HG03378 (cell line): ENCODE measurements at regions not wholly inside any gene's neighbourhood (a gene's known extent, or its start where the extent isn't known, plus 50 kb on each side); places are given as distances from the start of the nearest gene placed in this dataset.

Experiments
- ATAC-seq: cut with Tn5 transposase; IDR thresholded peaks from one replicate; pipeline ENCODE4 v1.9.1; 2021; ENCODE audit warnings: mild to moderate bottlenecking, moderate library complexity; ENCODE audit not compliant: unreplicated experiment

GRCh38 chr9:106581973-106582372 is 281.0 kb upstream of the ZNF462 start:
- ATAC-seq: no peak

DNA sequence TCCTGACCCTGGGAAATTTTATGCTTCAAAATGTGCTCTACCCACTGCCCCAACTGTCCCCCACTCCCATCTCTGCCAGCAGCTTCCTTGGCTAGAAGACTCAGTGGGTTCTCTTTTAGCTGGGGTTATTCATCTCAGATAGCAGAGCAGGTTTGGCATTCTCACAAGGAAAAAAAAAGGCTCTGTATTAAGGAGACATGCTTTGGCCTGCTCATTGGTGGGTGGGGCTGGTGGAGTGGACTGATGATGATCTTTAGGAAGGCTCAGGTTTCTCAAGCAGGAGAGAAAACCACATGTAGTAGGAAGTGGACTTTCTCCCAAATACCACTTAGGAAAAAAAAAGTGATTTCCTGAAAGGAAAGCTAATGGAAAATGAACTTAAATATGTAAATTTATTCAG is 279.2 kb upstream of the ZNF462 start:
- ATAC-seq: no peak

DNA sequence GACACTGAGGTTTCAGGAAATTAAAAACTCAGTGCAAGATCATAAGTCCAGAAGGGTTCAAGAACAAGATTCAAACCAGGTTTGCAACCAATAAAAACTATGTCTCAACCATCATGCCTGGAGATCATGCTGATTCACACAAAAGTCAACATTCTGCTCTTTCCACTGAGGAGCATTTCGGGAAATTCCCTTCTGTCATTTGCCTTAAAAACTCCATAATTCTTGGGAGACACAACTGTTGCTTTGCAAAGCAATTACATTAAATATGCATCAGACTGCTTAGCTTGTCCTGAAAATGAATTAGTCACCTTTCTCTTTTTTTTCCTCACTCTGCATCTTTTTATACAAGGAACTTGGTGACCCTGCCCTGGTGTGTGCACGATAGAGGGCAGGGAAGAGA is 275.9 kb upstream of the ZNF462 start:
- no peak for ATAC-seq

GRCh38 chr9:106588626-106589025 is 274.3 kb upstream of the ZNF462 start:
- ATAC-seq: no peak

DNA sequence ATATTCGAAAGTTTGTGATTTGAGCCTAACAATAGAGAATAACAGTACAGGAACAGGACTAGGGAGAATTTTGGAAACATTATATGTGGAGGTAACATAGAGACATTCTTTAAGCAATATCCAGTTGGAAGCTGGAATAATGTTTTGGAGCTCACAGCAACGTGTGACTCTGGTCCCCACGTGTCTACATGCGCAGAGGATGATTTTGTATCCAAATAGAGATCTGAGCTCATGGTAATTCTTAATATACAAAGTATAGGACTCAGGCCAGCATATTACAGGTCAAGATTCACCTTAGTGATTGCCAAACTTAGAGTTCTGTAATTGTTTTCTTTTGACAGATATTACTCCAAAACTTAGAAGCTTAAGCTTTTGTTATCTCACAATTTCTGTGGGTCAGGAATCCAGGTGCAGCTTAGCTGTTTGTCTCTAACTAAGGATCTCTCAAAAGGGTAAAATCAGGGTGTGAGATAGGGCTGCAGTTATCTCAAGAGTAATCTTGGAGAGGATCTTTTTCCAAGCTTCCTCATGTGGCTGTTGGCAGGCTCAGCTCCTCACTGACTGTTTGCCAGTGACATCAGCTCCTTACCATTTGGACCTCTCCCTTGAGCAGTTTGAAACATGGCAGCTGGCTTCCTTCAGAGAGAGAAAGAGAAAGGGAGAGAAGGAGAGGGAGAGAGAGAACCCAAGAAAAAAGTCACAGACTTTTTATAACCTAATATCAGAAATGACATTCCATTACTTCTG is 272.0 kb upstream of the ZNF462 start:
- ATAC-seq: no peak

- no peak for ATAC-seq
Observed at GRCh38 chr9:106593201-106593600, 269.8 kb upstream of the ZNF462 start.

DNA sequence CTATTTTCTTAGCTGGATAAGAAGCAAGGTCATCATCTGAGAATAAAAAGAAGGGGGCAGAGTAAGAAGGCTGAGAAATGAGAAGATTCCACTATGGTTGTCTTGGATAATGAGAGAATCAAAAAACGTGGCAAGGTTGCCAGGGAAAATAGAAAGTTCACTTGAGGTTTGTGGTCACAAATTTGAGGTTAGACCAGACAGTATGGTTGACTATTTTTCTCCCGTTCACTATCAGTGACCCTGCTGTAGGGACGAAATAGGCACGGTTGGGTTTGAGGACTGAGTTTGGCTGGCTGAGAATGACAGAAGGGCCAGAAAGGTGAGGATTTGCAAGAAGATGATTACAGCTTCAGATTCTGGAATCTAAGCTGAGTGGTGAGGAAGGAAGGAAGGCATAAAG is 266.0 kb upstream of the ZNF462 start:
- no peak for ATAC-seq

DNA sequence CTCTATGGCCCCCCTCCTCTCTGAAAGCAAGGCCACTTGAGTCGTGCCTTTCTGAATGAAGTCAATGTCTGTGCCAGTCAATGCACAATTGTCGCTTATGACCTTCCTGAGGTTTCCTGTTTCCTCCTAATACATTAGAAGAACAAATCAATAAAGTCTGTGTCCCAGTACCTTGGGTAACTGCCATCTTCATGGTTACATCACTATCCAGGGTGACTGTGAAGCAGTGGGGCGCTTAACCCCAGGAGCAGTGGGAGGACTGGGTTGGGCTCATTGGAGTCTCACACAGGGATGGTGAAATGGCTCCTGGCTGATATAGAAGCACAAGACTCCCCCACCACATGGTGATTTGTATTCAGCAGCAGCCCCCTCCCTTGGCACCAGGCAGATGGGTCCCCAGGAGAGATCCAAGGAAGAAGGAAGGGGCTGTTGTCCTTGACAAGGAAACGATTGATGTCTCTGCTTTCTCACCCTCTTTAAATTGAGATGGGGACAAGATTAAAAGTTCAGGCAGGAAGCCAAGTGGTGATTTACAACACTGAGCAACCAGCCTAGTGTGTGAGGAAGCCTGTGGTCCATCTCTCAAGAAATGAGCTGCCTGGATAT is 261.9 kb upstream of the ZNF462 start:
- no peak for ATAC-seq

- no peak for ATAC-seq
Observed at GRCh38 chr9:106602344-106602743, 260.6 kb upstream of the ZNF462 start.

DNA sequence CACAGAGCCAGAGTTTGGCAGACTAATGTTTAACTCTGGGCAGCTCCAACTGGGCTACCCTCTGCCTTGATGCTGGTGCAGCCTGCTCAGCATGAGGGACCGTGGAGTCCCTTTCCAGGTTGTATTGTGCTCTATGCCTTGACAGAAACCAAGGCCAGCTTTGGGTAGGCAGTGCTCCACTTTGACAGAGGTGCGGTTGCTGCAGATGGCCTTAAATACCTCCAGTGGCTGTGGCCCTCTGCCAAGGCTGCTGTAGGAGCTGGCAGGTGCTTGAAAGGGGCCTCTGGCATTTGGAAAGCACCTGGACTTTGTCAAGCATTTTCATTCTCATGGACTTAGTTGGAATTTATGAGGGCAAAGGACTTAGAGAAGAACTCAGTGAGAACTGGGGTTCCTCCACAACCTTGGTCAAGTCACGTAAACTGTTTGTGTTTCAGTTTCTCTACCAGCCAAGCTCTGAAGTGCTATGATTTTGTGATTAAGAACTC is 249.7 kb upstream of the ZNF462 start:
- ATAC-seq: no peak

GRCh38 chr9:106615118-106615889 is 247.7 kb upstream of the ZNF462 start:
- ATAC-seq: no peak

DNA sequence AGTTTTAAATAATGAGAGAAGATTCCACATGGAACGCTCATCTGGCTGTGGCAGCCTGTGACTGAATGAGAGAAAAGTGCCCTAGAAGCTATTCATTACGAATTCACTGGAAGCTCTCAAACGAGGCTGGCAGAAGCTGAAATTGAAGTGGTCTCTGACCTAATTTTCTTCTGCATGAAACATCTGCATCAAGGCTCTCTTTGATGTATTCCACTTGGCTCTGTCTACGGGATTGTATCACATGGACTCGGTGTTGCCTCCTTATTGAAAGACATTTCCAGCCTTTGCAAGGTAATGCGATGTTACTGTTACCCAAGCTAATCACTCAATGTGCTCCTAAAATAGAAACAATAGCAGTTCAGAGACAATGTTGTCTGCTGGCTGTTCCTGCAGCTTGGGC is 246.9 kb upstream of the ZNF462 start:
- ATAC-seq: no peak

GRCh38 chr9:106616851-106617345 is 246.1 kb upstream of the ZNF462 start:
- no peak for ATAC-seq

- ATAC-seq: no peak
Observed at GRCh38 chr9:106619211-106619610, 243.8 kb upstream of the ZNF462 start.

DNA sequence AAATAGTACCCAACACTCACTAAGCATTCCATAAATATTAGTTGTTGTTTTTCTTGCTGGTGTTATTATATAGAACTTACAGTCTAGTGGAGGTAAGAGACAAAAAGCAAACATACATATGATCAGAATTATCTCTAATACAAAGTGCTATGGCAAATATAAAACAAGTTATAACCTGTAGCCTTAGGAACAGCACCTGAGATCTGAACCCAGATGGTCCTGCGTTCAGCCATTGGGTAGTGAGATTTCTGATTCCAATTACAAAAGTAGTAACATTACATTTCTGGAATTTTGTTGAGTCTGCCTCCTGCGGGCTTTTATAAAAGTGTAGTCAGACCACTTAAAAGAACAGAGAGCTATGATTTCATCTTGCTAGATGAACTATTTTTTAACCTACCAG is 242.9 kb upstream of the ZNF462 start:
- no peak for ATAC-seq

- no peak for ATAC-seq
Observed at GRCh38 chr9:106620866-106621265, 242.1 kb upstream of the ZNF462 start.

DNA sequence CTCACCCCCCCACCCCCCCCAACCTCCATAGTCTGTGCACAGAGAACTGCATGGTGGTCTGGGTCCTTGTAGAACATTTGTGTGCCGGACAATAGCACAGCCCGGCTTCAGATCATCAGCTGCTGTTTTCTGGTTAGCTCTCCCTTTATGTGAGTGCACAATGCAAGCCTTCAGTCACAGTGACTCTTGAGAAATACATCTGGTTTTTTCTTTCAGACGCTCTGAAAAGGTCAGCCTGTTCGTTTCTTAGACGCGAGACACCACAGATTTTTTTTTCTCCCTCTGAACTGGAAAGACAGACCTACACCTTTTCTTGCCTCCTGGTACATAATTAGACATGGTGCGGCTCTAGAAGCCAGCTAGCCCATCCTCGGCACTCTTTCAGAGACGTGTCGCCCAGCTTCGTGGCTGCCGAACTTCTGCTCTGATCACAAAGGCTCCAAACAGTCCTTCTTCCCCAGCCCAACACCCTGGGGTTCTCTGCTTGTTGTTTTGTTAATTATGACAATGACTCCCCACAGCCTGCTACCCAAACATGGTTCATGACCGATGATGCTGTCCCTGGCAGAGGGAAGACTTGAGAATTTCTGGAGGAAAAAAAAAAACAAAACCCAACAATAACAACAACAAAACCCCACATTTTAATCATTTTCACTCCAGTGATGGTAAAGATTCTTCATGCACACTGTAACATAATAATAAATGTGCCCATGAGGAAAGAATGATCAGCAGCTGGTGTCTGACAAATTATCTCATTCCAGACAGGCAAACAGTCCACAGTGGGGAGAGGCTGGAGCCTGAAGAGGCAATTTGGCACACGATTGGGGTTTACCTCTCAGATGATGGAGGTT is 241.4 kb upstream of the ZNF462 start:
- ATAC-seq: no peak

GRCh38 chr9:106622164-106622487 is 240.8 kb upstream of the ZNF462 start:
- ATAC-seq: no peak

GRCh38 chr9:106623558-106623957 is 239.4 kb upstream of the ZNF462 start:
- no peak for ATAC-seq

DNA sequence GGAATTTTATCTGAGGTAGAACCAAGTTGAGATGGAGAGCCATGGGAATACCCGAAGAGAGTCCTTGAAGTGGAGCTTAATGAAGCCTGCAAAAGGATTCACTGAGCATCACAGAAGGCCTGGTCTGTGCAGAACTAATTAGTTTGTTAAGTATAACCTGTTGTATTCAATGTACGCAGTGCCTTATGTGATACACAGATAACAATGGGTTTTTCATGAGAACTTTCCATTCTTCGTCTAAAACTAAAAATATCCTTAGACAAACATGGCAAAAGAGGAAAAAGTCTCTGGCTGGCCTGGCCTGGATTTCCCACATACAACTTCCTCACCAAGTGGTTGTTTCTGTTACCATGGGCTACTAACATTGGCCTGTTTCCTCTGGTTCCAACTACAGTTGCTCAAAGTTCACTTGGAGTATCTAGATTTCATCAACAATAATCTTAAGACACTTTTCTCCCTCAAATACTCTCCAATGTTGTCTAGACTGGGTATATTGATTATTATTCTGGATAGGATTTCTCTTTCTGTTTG is 237.6 kb upstream of the ZNF462 start:
- ATAC-seq: no peak

DNA sequence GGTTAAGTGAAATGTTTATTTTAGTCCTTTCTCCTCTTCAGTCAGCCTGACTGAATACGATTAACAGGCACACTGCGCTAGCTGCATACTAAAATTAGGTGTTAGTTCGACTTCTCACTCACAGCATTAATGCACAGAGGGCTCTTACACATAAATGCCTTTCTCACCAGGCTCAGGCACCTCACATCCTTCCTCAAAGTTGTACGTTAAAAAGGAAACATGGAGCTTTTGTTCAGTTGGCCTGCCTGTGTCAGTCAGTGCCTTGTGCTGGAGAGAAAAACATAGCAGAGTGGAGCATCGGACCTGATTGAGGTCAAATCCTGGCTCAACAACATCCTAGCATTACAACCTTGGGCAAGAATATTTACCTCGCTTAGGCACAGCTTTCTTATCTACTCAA is 236.0 kb upstream of the ZNF462 start:
- no peak for ATAC-seq
